ENCODE measurements at regions not wholly inside any gene's neighbourhood (a gene's known extent, or its start where the extent isn't known, plus 50 kb on each side); places are given as distances from the start of the nearest gene placed in this dataset.

DNA sequence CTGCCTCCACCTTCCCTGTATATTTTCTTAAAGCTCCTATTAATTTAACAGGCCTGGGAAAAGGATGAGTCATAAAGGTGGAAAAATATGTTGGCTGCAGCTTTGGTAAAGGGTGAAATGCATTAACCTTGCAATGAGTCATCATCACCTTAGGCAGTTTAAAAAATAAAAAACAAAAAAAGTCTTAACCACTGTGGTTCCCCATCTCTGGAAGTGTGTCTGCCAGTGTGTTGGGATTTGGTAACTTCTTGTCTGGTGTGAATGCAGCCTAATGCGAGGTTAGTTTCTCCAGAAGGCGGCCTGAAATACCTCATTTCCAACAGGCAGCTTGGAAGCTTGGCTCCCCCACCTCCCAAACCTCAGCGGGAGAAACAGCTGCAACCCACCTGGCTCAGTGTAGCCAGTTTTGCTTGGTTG, 265.3 kb upstream of the GAS1 start:
- TF ChIP-seq, protein P1, sequence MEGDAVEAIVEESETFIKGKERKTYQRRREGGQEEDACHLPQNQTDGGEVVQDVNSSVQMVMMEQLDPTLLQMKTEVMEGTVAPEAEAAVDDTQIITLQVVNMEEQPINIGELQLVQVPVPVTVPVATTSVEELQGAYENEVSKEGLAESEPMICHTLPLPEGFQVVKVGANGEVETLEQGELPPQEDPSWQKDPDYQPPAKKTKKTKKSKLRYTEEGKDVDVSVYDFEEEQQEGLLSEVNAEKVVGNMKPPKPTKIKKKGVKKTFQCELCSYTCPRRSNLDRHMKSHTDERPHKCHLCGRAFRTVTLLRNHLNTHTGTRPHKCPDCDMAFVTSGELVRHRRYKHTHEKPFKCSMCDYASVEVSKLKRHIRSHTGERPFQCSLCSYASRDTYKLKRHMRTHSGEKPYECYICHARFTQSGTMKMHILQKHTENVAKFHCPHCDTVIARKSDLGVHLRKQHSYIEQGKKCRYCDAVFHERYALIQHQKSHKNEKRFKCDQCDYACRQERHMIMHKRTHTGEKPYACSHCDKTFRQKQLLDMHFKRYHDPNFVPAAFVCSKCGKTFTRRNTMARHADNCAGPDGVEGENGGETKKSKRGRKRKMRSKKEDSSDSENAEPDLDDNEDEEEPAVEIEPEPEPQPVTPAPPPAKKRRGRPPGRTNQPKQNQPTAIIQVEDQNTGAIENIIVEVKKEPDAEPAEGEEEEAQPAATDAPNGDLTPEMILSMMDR (IDR thresholded peaks at IDR 0.05): no peak
- TF ChIP-seq POLR2A (IDR thresholded peaks at IDR 0.05): no peak
